GM19238 (cell line): ENCODE measurements at regions not wholly inside any gene's neighbourhood (a gene's known extent, or its start where the extent isn't known, plus 50 kb on each side); places are given as distances from the start of the nearest gene placed in this dataset.

ENCODE experiments used
- DNase-seq: peaks from one replicate; pipeline ENCODE4 v3.0.0; 2011; ENCODE audit warnings: low spot score; ENCODE audit not compliant: insufficient read length

DNA sequence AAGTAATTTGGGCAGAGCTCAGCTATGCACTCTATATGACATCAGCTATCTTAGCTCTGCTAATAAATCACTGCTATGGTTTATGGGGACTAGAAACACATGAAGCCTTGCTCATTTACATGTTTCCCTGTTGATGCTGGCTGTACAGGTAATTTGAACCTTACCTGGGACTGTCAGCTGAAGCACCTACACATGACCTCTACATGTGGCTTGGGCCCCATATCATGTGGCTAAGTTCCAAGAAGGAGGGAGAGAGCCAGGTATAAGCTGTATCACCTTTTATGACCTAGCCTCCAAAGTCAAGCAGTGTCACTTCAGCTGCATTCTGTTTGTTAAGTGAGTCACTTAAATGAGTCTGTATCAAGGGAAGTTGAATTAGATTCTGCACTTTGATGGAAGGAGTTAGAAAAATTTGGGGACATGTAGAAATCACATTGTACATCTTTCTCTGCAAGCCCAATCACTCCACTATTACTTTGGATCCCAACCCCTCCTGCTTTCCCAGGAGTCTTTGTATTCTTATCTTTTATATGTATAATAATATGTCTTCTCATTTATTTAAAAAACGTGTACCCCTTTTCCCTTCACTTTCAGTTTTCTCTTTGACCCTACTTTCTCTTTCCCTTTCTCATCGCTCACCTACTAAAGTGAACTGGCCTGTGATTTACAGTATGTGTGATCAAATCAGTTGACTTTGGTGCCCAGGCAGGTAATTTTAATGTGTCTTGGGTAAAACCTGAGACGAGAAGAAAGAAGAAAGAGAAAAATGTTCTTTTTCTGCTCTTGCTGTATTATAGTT, 53.4 kb upstream of the PRKACB start:
- no peak for DNase-seq

GRCh38 chr1:84089867-84090266, 54.2 kb upstream of the PRKACB start:
- DNase-seq: no peak

GRCh38 chr1:84089465-84089864, 54.6 kb upstream of the PRKACB start:
- DNase-seq: no peak

DNA sequence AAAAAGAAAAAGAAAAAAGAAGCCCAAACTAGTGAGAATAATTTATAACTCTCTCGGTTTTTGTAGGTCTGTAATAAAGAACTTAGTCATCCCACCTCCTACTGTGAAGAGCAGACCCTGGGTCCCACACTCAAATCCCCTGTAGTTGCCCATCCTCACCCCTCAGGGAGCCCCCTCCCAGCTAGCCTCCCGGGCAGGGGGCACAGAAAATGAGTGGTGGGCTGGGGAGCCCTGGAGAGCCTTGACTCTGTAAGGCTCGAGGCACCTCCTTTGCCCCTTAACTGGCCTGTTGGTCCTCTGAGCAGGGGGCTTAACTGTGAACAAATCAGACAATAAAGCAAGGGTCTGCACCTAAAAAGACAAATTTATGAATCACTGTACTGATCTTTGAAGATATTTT, 57.5 kb upstream of the PRKACB start:
- DNase-seq: no peak

DNA sequence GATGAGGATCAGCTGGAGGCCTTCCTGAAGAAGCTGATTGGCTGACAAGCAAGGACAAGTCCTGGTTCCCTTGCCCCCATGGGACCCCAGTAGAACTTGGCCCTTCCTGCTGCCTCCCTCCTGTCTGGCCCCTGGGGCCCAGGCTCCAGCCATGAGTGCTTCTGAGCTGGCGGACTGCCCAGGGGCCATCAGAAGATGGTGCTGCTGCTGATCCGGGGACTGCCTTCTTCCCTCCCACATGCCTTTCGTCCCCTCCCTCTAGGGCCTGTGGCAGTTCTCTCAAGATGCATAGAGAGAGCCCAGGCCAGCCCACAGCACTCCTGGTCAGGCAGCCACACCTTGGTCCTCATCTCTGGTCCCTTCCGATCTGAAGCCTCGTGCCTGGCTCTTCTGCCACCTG, 57.9 kb upstream of the PRKACB start:
- no peak for DNase-seq

- DNase-seq: no peak
These were observed 60.8 kb upstream of the PRKACB start for GRCh38 chr1:84083307-84083706.

- DNase-seq: no peak
These were observed 65.2 kb upstream of the PRKACB start for GRCh38 chr1:84078842-84079202.

- DNase-seq: peak; percentile 4
These were observed 65.8 kb upstream of the PRKACB start for GRCh38 chr1:84078108-84078841.

DNA sequence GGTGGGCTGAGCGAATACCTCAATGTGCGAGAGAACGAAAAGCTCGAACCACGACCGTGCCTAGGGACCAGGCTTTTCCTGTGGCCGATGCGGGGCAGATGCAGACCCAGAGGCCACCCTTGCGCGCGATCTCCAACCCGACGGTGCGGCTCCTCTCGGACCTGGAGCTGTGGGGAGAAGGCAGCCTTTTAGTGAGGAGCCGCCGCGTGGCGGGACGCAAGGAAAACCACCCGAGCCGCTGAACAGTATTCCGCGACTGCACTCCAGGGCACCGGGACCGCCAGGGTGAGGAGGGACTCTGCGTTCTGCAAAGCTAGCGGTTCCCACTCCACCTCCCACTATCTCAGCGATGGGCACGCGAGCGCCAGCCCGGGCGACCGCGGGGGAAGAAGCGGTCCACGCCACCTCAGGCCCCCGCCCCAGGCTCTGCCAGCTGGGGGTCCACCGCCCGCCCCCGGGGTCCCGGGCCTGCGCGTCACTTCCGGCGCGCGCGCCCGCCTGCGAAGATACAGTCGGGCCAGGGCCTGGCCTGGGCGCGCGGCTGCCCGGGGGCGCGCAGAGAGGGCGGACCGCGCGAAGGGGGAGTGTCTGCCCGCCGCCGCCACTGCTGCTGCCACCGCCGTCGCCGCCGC, 66.5 kb upstream of the PRKACB start:
- peak; percentile 82 for DNase-seq

GRCh38 chr1:84073266-84073665, 70.8 kb upstream of the PRKACB start:
- DNase-seq: no peak

DNA sequence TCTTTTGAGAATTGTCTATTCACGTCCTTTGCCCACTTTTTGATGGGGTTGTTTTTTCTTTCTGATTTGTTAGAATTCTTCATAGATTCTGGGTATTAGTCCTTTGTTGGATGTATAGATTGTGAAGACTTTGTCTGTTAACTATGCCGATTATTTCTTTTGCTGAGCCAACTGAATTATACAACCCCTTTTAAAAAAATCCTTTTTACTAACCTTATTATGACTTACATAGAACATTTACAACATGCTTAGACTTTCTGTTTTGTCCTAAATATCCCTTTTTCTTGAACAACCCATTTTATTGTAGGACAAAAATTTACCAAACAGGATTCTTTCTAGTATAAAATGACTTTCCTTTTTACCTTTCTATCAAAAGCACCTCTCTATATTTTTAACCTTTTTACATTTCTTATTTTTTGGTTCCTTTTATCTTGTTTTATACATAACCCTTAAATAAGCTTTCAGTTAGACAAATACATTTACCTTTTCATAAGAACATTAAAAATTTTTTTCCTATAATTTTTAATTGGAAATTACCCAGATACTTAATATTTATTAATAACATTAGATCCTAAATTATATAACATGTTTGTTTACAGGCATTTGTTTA, 70.4 kb upstream of the TTLL7 start:
- no peak for DNase-seq

DNA sequence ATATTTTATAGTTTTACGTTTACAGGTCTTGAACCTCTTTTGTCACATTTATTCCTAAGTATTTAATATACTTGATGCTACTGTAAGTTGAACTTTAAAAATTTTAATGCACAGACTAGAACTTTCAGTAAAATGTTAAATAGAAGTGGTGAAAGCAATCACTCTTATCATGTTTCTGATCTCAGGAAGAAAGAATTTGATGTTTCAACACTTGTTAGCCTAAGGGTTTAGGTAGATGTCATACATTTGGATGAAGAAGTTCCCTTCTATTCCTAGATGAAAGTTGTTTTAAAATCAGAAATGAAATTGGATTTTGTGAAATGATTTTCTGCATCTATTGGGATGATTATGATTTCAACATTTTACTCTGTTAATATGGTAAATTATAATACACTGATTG, 63.6 kb upstream of the TTLL7 start:
- DNase-seq: no peak

DNA sequence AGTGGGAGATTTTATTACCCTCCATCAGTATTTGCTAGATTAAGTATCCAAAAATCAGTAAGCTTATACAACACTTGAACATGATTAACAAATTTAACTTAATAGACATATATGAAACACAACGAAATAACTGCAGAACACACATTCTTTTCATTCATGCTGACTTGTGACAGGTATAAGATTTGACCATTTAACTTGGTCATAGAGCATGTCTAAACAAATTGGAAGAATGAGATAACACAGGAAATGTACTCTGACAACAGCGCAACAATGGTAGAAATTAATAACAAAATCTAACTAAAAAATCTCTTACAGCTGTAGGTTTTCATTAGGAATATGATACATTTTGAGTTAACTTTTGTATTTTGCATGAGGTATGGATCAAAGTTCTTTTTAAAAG, 62.4 kb upstream of the TTLL7 start:
- no peak for DNase-seq

DNA sequence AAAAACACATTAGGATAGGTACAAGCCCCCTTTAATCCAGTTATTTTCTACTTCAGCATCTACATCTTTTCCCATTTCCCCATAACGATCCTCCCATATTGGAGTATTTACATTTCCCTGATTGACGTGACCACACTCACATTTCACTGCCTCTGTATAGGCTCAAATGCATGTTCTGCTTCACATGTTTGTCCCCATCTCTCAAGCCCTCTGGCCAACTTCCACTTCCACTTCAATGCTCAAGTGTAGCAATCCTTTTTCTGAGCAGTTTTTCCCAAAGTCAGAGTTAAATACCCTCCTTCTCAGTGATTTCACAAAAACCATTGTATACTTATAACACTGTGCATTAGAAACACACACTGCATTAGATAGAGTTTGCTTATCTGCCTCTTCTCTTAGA, 61.8 kb upstream of the TTLL7 start:
- no peak for DNase-seq

GRCh38 chr1:84048820-84049219, 49.9 kb upstream of the TTLL7 start:
- no peak for DNase-seq
